Activated T-cell treated with anti-CD3 and anti-CD28 coated beads, Interleukin-2, amount 50 U/mL, for 4 hours (primary cell): ENCODE measurements at regions not wholly inside any gene's neighbourhood (a gene's known extent, or its start where the extent isn't known, plus 50 kb on each side); places are given as distances from the start of the nearest gene placed in this dataset.

Experiments
- ATAC-seq, 2 donors: fragments of 200-7000 bp; cut with Tn5 transposase; one replicate each; pipeline ENCODE4 v1.10.0; 2021
- DNase-seq: peaks from one replicate; pipeline ENCODE4 v3.0.0-alpha.2; 2020
- H3K27me3 Mint-ChIP-seq: one replicate; pipeline ENCODE4 v1.8.0; 2021; ENCODE audit warnings: low read depth, mixed read lengths
- H3K36me3 Mint-ChIP-seq: one replicate; pipeline ENCODE4 v1.8.0; 2022; ENCODE audit warnings: mixed read lengths; ENCODE audit not compliant: insufficient read depth
- H3K4me1 Mint-ChIP-seq: one replicate; pipeline ENCODE4 v1.8.0; 2021; ENCODE audit warnings: low read depth, mixed read lengths
- H3K4me3 Mint-ChIP-seq: one replicate; pipeline ENCODE4 v1.8.0; 2021; ENCODE audit warnings: mild to moderate bottlenecking, moderate library complexity, mixed read lengths
- H3K9me3 Mint-ChIP-seq: one replicate; pipeline ENCODE4 v1.8.0; 2021; ENCODE audit warnings: mixed read lengths

DNA sequence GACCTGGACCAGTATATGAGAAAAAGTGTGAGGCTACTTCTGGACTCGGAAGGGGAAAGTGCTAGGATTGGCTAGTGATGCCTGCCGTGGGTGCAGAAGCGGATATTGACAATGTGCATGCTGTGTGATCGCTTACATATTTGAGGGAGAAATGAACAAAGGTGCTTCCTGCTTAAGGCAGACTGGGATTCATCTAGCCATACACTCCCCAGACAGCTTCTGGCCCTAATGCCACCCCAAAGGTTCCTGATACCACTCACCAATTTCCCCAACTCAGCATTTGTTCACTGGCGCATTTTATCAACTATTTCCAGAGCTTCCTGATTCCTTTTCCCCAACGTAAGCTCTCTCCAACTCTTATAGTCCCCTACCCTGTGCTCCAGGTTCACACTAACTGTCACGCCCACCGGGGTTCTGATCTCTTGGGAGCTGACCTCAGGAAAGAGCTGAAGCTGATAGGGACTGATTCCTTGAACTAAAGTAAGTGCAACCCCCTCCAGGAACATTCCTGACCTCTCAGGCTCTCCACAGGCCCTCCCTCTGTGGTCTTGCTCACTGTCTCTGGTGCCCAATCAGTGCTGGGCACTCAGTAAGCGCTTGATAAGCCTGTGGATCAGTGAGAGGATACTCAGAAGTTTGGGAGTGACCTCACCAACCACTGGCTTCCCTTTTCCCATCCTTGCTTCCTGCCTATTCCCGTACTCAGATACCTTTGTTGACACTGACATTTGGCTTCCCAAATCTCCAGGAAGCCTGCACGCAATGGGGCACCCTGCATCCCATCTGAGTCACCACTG lies 73.3 kb downstream of the MRPL14 start:
- H3K4me3 Mint-ChIP-seq, result no peak overlapping the region
- no peak for DNase-seq

DNA sequence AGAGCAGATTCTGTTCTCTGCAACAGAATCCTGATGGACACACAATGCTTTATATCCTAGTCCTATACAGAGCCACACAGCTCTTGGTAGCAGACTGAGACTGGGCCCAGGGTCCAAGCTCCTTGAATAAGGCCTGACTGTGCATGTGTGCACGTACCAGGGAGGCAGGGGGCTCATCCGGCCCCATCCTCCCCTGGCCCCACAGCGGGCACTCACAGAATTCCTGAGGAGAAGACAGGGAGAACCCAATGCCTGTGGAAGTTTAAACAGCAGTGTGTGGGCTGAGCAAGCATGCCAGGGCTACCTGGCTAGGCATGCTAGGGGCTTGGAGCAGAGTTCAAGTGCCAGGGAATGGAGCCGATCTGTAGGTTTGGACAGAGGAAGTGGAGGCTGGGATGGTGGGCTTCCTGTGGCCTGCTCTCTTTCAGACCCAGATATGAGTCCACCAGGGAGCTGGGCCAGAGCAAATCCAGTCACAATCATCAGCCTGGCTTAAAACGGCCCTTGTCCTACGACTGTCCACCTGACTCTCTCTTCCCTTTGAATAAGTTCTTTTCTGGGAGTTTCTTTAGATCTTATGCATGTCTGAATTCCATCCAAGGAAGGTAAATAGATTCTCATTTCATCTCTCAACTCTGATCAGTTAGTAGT lies 74.0 kb downstream of the MRPL14 start:
- DNase-seq, result no peak
- H3K36me3 Mint-ChIP-seq, result no peaks in the 10 kb centered on the region
- H3K9me3 Mint-ChIP-seq, result no peaks in the 10 kb centered on the region
- no peak for ATAC-seq
- no peaks in the 10 kb centered on the region for H3K27me3 Mint-ChIP-seq
- no peaks in the 10 kb centered on the region for H3K4me1 Mint-ChIP-seq
- no peak overlapping the region for H3K4me3 Mint-ChIP-seq

More for the DNA sequence above, 73.3 kb downstream of the MRPL14 start:
- Mint-ChIP-seq H3K9me3 (no peaks in the 10 kb centered on the region), H3K4me1 (peaks cover 2% of the 10 kb centered on the region), H3K36me3 (no peaks in the 10 kb centered on the region), H3K27me3 (no peaks in the 10 kb centered on the region)
- no peak for ATAC-seq

DNA sequence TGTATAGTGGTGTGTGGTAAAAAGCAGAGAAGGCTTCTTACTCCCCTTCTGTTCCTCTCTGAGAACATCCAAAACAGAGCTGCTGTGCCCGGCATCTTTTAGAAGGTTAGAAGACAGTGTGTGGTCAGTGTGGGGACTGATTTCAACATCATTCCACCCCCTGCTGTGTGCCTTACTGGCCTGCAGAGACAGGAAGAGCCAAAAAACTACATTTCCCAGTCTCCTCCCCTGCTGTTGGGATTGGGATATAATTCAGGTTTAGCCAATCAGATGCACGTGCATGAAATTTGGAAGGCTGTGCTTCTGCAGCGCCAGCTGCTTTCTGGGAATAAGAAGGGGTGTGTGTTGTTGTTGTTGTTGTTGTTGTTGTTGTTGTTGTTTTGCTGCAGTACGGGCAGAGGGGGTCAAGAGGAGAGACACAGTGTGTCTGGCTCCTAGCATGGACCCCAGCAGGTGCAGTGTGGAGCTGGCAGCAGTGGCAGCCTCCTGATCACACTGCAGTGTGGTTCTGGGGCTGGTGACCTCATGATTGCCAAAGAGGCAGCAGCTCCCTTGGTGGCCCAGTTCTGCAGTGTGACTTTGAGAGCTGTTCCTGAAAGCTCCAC lies 74.7 kb downstream of the MRPL14 start:
- DNase-seq, result no peak
- no peaks in the 10 kb centered on the region for H3K27me3 Mint-ChIP-seq
- no peaks in the 10 kb centered on the region for H3K9me3 Mint-ChIP-seq
- H3K4me1 Mint-ChIP-seq, result no peaks in the 10 kb centered on the region
- no peak for ATAC-seq
- no peak overlapping the region for H3K4me3 Mint-ChIP-seq
- no peaks in the 10 kb centered on the region for H3K36me3 Mint-ChIP-seq

GRCh38 chr6:44051515-44051914 lies 75.7 kb downstream of the MRPL14 start:
- DNase-seq (no peak), ATAC-seq (no peak)
- no peaks in the 10 kb centered on the region for H3K27me3 Mint-ChIP-seq
- H3K4me3 Mint-ChIP-seq, result no peak overlapping the region
- no peaks in the 10 kb centered on the region for H3K36me3 Mint-ChIP-seq
- no peaks in the 10 kb centered on the region for H3K4me1 Mint-ChIP-seq
- H3K9me3 Mint-ChIP-seq, result no peaks in the 10 kb centered on the region

GRCh38 chr6:44050872-44051505 lies 76.3 kb downstream of the MRPL14 start:
- Mint-ChIP-seq H3K4me3 (no peak overlapping the region), H3K36me3 (no peaks in the 10 kb centered on the region), H3K9me3 (no peaks in the 10 kb centered on the region), H3K4me1 (no peaks in the 10 kb centered on the region), H3K27me3 (no peaks in the 10 kb centered on the region)
- ATAC-seq, result no peak
- DNase-seq, result no peak

DNA sequence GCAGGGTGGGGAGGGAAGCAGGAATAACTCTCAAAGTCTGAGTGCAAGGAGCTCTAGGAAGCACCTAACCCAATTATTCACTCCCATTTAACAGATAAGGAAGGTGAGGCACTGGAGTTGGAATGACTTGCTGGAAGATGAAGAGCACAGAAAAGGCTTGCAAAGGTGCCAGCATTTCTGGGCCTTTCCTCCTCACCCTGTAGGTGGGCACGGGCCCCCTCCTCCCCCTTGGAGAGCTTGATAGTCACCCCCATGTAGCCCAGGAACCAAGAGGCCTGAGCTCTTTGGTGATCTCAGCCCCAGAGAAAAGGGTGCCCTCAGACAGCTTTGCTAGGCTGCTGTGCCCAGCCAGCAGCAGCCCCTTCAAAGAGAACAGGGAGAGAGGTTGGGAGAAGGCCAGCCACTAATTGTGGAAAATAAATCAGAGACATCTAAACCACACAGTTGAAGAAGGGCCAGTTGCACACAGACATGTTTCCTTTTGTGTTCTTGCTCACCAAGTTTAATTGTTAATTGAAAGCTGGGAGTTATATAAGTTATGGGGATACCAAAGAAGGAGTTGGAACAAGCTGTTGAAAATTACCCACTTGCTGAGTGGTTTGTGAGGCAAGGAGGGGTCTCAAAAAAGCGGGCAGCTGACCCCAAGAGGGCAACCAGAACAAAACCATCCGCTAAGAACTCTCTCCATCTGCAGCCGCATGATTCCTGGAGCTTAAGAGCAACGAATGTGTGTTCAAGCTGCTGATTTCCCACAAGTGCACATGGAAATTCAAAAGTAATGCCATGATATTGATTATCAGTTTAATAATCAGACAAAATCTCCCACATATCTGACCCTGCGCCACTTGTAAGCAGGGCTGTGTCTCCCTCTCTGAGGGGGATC lies 77.0 kb downstream of the MRPL14 start:
- Mint-ChIP-seq H3K9me3 (no peaks in the 10 kb centered on the region), H3K36me3 (no peaks in the 10 kb centered on the region), H3K27me3 (no peaks in the 10 kb centered on the region), H3K4me3 (no peak overlapping the region), H3K4me1 (no peaks in the 10 kb centered on the region)
- ATAC-seq (no peak), DNase-seq (no peak)

GRCh38 chr6:44049163-44049988 lies 77.9 kb downstream of the MRPL14 start:
- no peak for DNase-seq
- Mint-ChIP-seq H3K9me3 (no peaks in the 10 kb centered on the region), H3K4me1 (no peaks in the 10 kb centered on the region), H3K27me3 (no peaks in the 10 kb centered on the region), H3K4me3 (no peak overlapping the region), H3K36me3 (no peaks in the 10 kb centered on the region)
- ATAC-seq, result no peak

GRCh38 chr6:44048277-44048676 lies 79.0 kb downstream of the MRPL14 start:
- H3K4me1 Mint-ChIP-seq, result no peaks in the 10 kb centered on the region
- H3K36me3 Mint-ChIP-seq, result no peaks in the 10 kb centered on the region
- no peak for ATAC-seq
- H3K9me3 Mint-ChIP-seq, result no peaks in the 10 kb centered on the region
- H3K27me3 Mint-ChIP-seq, result no peaks in the 10 kb centered on the region
- no peak for DNase-seq
- no peak overlapping the region for H3K4me3 Mint-ChIP-seq

DNA sequence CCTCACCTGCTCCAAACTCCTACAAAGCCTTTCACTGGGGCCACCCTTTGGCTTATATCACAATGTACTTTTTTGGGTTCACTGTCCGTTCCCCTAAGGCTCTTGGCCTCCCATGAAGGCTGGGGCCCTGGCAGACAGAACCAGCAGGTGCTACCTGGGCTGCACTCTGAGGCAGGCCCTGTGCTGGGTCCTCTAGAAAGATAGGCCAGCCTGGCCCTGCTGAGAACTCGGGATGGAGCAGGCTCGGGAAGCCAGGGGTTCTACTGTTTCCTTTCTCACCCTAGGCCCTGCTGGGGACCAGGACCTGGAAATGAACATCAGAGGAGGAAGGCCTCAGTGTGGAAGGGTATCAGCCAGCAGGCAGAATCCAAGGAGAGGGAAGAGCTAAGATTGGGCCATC lies 79.5 kb downstream of the MRPL14 start:
- Mint-ChIP-seq H3K4me1 (no peaks in the 10 kb centered on the region), H3K4me3 (no peak overlapping the region), H3K36me3 (no peaks in the 10 kb centered on the region), H3K9me3 (no peaks in the 10 kb centered on the region), H3K27me3 (no peaks in the 10 kb centered on the region)
- no peak for DNase-seq
- ATAC-seq, result no peak

- no peak for ATAC-seq
- no peaks in the 10 kb centered on the region for H3K4me1 Mint-ChIP-seq
- H3K9me3 Mint-ChIP-seq, result no peaks in the 10 kb centered on the region
- no peak for DNase-seq
- H3K36me3 Mint-ChIP-seq, result no peaks in the 10 kb centered on the region
- H3K27me3 Mint-ChIP-seq, result no peaks in the 10 kb centered on the region
- H3K4me3 Mint-ChIP-seq, result no peak overlapping the region
These were observed 80.1 kb downstream of the MRPL14 start for GRCh38 chr6:44047179-44047546.

DNA sequence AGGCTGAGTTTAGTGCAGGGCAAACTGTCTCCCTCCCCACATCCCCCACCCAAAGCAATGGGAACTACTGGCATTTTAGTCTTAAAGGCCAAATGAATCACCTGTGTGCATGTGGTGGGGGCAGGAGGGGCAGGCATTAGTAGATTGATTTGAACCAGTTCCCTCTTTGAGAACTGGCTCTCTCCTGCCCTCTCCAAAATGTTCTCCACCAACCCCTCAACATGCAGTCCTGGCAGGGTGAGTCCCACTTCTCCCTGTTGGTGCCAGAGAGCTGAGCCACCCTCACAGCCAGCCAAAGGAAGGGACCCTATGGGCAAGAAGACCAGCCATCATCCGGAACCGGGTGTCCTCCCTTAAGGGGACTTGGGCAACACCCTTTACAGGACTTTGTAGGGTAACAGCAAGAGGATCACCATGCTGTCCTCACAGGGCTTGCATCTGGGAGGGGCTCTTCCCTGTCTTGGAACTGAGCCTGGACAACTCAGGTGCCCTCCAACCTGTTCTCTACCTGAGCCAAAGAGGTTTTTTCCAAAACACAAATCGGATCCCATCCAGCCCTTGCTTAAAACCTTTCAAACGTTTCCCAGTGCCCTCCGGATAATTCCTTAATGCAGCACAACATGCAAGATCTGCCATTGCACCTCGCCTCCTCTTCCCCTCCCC lies 80.6 kb downstream of the MRPL14 start:
- Mint-ChIP-seq H3K4me3 (no peak overlapping the region), H3K4me1 (peaks cover 2% of the 10 kb centered on the region), H3K9me3 (no peaks in the 10 kb centered on the region), H3K27me3 (no peaks in the 10 kb centered on the region), H3K36me3 (no peaks in the 10 kb centered on the region)
- no peak for ATAC-seq
- no peak for DNase-seq

DNA sequence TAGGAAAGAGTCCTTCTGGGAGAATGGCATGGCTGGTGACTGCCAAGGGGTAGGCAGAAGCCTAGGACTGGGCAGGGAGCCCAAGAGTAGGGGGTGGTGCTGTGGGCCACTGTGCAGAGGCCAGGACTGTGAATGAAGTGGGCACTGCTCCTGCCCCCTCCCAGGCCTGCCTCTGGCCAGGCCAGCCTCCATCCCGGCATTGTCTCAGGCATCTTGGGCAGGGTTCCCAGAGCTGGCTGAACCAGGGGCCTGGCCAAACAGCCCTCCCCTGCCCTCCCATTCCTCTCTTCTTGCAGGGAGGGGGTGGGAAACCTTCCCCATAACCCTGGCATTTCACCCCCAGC lies 81.6 kb downstream of the MRPL14 start:
- DNase-seq, result no peak
- no peaks in the 10 kb centered on the region for H3K36me3 Mint-ChIP-seq
- no peaks in the 10 kb centered on the region for H3K9me3 Mint-ChIP-seq

More for the DNA sequence above, 81.6 kb downstream of the MRPL14 start:
- no peaks in the 10 kb centered on the region for H3K27me3 Mint-ChIP-seq
- no peak overlapping the region for H3K4me3 Mint-ChIP-seq
- ATAC-seq, result no peak
- H3K4me1 Mint-ChIP-seq, result peaks cover 2% of the 10 kb centered on the region
